Fibroblast of lung (primary cell): ENCODE measurements at regions not wholly inside any gene's neighbourhood (a gene's known extent, or its start where the extent isn't known, plus 50 kb on each side); places are given as distances from the start of the nearest gene placed in this dataset.

Experiments used
- DNase-seq, 2 donors: peaks; one replicate each; pipeline versions ENCODE4 v3.0.0 to v3.0.0-alpha.2; 2010; ENCODE audit warnings: low read depth in 2 of 2
- H2AFZ ChIP-seq: 2 replicates; pipeline ENCODE4 v1.5.1; 2012; ENCODE audit warnings: low read length, control low read depth, inconsistent platforms
- H3K27ac ChIP-seq: 2 replicates; pipeline ENCODE4 v1.5.1; 2011; ENCODE audit warnings: low read length, control low read depth; ENCODE audit not compliant: insufficient read depth
- H3K27me3 ChIP-seq: 2 replicates; pipeline ENCODE4 v1.5.1; 2011; ENCODE audit warnings: mild to moderate bottlenecking, low read length; ENCODE audit not compliant: control insufficient read depth, insufficient read depth
- H3K36me3 ChIP-seq: 2 replicates; pipeline ENCODE4 v1.5.1; 2011; ENCODE audit warnings: low read length; ENCODE audit not compliant: control insufficient read depth, insufficient read depth
- H3K4me1 ChIP-seq: 2 replicates; pipeline ENCODE4 v1.5.1; 2011; ENCODE audit warnings: low read length; ENCODE audit not compliant: control insufficient read depth, insufficient read depth; ENCODE audit errors: extremely low read depth
- H3K4me2 ChIP-seq: 2 replicates; pipeline ENCODE4 v1.5.1; 2011; ENCODE audit warnings: low read length, control low read depth; ENCODE audit not compliant: insufficient read depth; ENCODE audit errors: extremely low read depth
- H3K4me3 ChIP-seq, 4 experiments: fragments of 200-600 bp in 1 of 4; sonication (generic) in 1 of 4; replicated peaks in 1 of 4; 2 replicates each; pipeline ENCODE4 v1.5.1; 2011 to 2016; ENCODE audit warnings: low read length in 4 of 4, low read depth in 3 of 4, mild to moderate bottlenecking in 3 of 4, control low read depth in 2 of 4, inconsistent platforms in 1 of 4, mixed read lengths in 1 of 4; ENCODE audit not compliant: insufficient read depth in 1 of 4; ENCODE audit errors: control extremely low read depth in 1 of 4
- H3K79me2 ChIP-seq: 2 replicates; pipeline ENCODE4 v1.5.1; 2012; ENCODE audit warnings: mild to moderate bottlenecking, low read length, inconsistent platforms; ENCODE audit not compliant: control insufficient read depth, insufficient read depth
- H3K9ac ChIP-seq: 2 replicates; pipeline ENCODE4 v1.5.1; 2011; ENCODE audit warnings: mild to moderate bottlenecking, low read length, control low read depth; ENCODE audit not compliant: insufficient read depth
- H3K9me3 ChIP-seq: 2 replicates; pipeline ENCODE4 v1.5.1; 2012; ENCODE audit warnings: low read depth, low read length; ENCODE audit not compliant: control insufficient read depth, insufficient read depth
- H4K20me1 ChIP-seq: 2 replicates; pipeline ENCODE4 v1.5.1; 2011; ENCODE audit warnings: low read length; ENCODE audit not compliant: control insufficient read depth, insufficient read depth; ENCODE audit errors: extremely low read depth
- EZH2 ChIP-seq: IDR thresholded peaks from 2 replicates; pipeline ENCODE4 v1.5.1; 2012; ENCODE audit warnings: low read length, control low read depth, mild to moderate bottlenecking; ENCODE audit errors: missing control alignments
- TF ChIP-seq, protein P1 (sequence below), 2 donors: IDR thresholded peaks in 1 of 2; conservative IDR thresholded peaks in 1 of 2; 1 replicate in 1 of 2; 2 replicates in 1 of 2; pipeline ENCODE4 v1.5.1; 2011 to 2012; ENCODE audit warnings: low read length in 2 of 2, control low read depth in 1 of 2, inconsistent platforms in 1 of 2, low read depth in 1 of 2, mild to moderate bottlenecking in 1 of 2

DNA sequence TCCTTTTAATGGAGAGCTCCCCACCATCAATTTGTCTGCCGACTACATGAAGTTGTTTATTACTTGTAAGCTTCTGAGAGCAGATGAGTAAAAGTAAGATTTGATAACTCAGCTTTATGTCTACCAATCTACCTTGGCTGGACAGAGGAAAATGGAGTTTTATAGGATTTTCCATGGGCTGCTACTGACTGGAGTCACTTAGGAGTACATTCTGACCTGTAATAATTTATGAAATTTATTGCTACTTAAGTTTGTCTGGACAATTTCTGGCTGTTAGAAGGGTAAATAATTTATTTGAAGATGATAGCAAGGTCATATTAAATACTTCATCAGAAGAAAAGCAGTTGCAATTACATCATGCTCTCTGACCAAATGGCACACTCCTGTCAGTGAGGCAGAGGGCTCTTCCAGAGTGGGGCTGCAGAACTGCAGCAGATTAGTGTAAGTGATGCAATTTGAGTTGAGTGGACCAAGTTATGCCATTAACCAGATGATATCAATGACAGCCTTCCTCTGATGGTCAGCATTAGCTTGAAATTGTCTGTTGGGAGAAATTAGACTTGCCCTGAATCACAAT, 736.7 kb upstream of the PTBP2 start:
- H4K20me1 ChIP-seq = no peaks in the 10 kb centered on the region
- no peaks in the 10 kb centered on the region for H3K9me3 ChIP-seq
- no peaks in the 10 kb centered on the region for H3K27me3 ChIP-seq
- no peak overlapping the region for H3K27ac ChIP-seq
- H3K4me1 ChIP-seq = no peaks in the 10 kb centered on the region
- H3K9ac ChIP-seq = no peak overlapping the region
- TF ChIP-seq, protein P1, sequence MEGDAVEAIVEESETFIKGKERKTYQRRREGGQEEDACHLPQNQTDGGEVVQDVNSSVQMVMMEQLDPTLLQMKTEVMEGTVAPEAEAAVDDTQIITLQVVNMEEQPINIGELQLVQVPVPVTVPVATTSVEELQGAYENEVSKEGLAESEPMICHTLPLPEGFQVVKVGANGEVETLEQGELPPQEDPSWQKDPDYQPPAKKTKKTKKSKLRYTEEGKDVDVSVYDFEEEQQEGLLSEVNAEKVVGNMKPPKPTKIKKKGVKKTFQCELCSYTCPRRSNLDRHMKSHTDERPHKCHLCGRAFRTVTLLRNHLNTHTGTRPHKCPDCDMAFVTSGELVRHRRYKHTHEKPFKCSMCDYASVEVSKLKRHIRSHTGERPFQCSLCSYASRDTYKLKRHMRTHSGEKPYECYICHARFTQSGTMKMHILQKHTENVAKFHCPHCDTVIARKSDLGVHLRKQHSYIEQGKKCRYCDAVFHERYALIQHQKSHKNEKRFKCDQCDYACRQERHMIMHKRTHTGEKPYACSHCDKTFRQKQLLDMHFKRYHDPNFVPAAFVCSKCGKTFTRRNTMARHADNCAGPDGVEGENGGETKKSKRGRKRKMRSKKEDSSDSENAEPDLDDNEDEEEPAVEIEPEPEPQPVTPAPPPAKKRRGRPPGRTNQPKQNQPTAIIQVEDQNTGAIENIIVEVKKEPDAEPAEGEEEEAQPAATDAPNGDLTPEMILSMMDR (conservative IDR thresholded peaks at IDR 0.05 in 1 of 2, IDR thresholded peaks at IDR 0.05 in 1 of 2; ENCODE audit: low read depth in 1 of 2, low read length in 2 of 2) = no peak
- TF ChIP-seq EZH2 = no peak
- no peaks in the 10 kb centered on the region for H3K36me3 ChIP-seq
- H3K4me2 ChIP-seq = no peak overlapping the region
- no peak overlapping the region for H2AFZ ChIP-seq
- no peak overlapping the region for H3K4me3 ChIP-seq
- no peaks in the 10 kb centered on the region for H3K79me2 ChIP-seq
- no peak for DNase-seq

DNA sequence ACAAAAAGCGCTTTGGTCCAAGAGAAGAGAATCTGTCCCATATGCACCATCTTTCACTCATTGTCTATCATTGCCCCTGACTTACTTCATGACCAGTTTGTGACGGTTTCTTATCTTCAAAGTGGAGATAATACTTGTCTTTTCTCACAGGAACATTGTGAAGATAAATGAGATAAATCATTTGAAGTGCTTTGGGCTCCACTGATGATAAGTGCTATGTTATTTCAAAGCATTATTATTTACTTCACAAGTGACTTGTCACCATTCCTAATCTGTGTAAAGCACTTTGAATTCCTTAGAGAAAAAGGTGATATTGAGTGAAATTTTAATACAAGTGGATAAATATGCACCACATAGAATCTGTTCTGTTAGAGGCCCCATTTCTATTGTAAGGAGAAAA, 731.6 kb upstream of the PTBP2 start:
- H3K9ac ChIP-seq = no peak overlapping the region
- DNase-seq = no peak
- H3K27me3 ChIP-seq = no peaks in the 10 kb centered on the region
- H3K9me3 ChIP-seq = no peaks in the 10 kb centered on the region
- H3K27ac ChIP-seq = no peak overlapping the region
- no peaks in the 10 kb centered on the region for H3K4me1 ChIP-seq
- no peak overlapping the region for H3K4me2 ChIP-seq
- H2AFZ ChIP-seq = no peak overlapping the region
- H3K4me3 ChIP-seq = no peak overlapping the region
- no peaks in the 10 kb centered on the region for H3K79me2 ChIP-seq
- no peaks in the 10 kb centered on the region for H3K36me3 ChIP-seq
- TF ChIP-seq, protein P1 (conservative IDR thresholded peaks at IDR 0.05 in 1 of 2, IDR thresholded peaks at IDR 0.05 in 1 of 2; ENCODE audit: low read depth in 1 of 2, low read length in 2 of 2) = no peak
- no peak for TF ChIP-seq EZH2
- H4K20me1 ChIP-seq = no peaks in the 10 kb centered on the region

GRCh38 chr1:95991787-95992520, 729.6 kb upstream of the PTBP2 start:
- H3K9ac ChIP-seq = no peak overlapping the region
- H3K27me3 ChIP-seq = no peaks in the 10 kb centered on the region
- H4K20me1 ChIP-seq = no peaks in the 10 kb centered on the region

More at GRCh38 chr1:95991787-95992520, 729.6 kb upstream of the PTBP2 start:
- Histone ChIP-seq H3K4me2 (no peak overlapping the region), H3K79me2 (no peaks in the 10 kb centered on the region), H3K4me3 (no peak overlapping the region), H3K27ac (no peak overlapping the region), H3K36me3 (no peaks in the 10 kb centered on the region), H3K9me3 (no peaks in the 10 kb centered on the region), H2AFZ (no peak overlapping the region), H3K4me1 (no peaks in the 10 kb centered on the region)
- no peak for TF ChIP-seq EZH2
- TF ChIP-seq, protein P1 (conservative IDR thresholded peaks at IDR 0.05 in 1 of 2, IDR thresholded peaks at IDR 0.05 in 1 of 2; ENCODE audit: low read depth in 1 of 2, low read length in 2 of 2) = no peak
- DNase-seq = no peak
